GM18511 (cell line): ENCODE measurements at regions not wholly inside any gene's neighbourhood (a gene's known extent, or its start where the extent isn't known, plus 50 kb on each side); places are given as distances from the start of the nearest gene placed in this dataset.
"Not testable (repeated sequence)": the region's sequence is repeated elsewhere in the genome, so short reads cannot be mapped to it uniquely, and the experiment has no call there.

Experiments
- ATAC-seq: cut with Tn5 transposase; IDR thresholded peaks from one replicate; pipeline ENCODE4 v1.9.1; 2021; ENCODE audit warnings: mild to moderate bottlenecking, moderate library complexity; ENCODE audit not compliant: unreplicated experiment

- ATAC-seq: not testable (repeated sequence)
These were observed 822.1 kb downstream of the KCNMA1 start for GRCh38 chr10:76815505-76815904.

- ATAC-seq: no peak
These were observed 826.2 kb downstream of the KCNMA1 start for GRCh38 chr10:76811430-76811829.

- no peak for ATAC-seq
These were observed 849.2 kb downstream of the KCNMA1 start for GRCh38 chr10:76788452-76788811.

GRCh38 chr10:76787746-76788451 lies 849.7 kb downstream of the KCNMA1 start:
- ATAC-seq: no peak

- no peak for ATAC-seq
These were observed 851.0 kb downstream of the KCNMA1 start for GRCh38 chr10:76786504-76787072.

GRCh38 chr10:76784076-76784475 lies 853.5 kb downstream of the KCNMA1 start:
- no peak for ATAC-seq

GRCh38 chr10:76779796-76780301 lies 857.8 kb downstream of the KCNMA1 start:
- no peak for ATAC-seq

GRCh38 chr10:76778914-76779795 lies 858.5 kb downstream of the KCNMA1 start:
- no peak for ATAC-seq

GRCh38 chr10:76774987-76775603 lies 862.5 kb downstream of the KCNMA1 start:
- ATAC-seq: no peak

GRCh38 chr10:76769582-76769981 lies 868.0 kb downstream of the KCNMA1 start:
- ATAC-seq: no peak

- ATAC-seq: no peak
These were observed 868.4 kb downstream of the KCNMA1 start for GRCh38 chr10:76769161-76769560.

- ATAC-seq: no peak
These were observed 870.9 kb downstream of the KCNMA1 start for GRCh38 chr10:76766682-76767081.

- not testable (repeated sequence) for ATAC-seq
These were observed 872.7 kb downstream of the KCNMA1 start for GRCh38 chr10:76764921-76765320.

GRCh38 chr10:76764177-76764576 lies 873.4 kb downstream of the KCNMA1 start:
- ATAC-seq: no peak

- no peak for ATAC-seq
These were observed 874.2 kb downstream of the KCNMA1 start for GRCh38 chr10:76763376-76763775.

- no peak for ATAC-seq
These were observed 877.9 kb downstream of the KCNMA1 start for GRCh38 chr10:76759681-76760080.

- no peak for ATAC-seq
These were observed 894.4 kb downstream of the KCNMA1 start for GRCh38 chr10:76743169-76743568.

GRCh38 chr10:76740514-76740913 lies 897.1 kb downstream of the KCNMA1 start:
- ATAC-seq: no peak

- no peak for ATAC-seq
These were observed 898.6 kb downstream of the KCNMA1 start for GRCh38 chr10:76738991-76739390.

GRCh38 chr10:76736815-76737618 lies 900.6 kb downstream of the KCNMA1 start:
- ATAC-seq: no peak
